ENCODE measurements at regions not wholly inside any gene's neighbourhood (a gene's known extent, or its start where the extent isn't known, plus 50 kb on each side); places are given as distances from the start of the nearest gene placed in this dataset.

GRCh38 chr17:34711646-34712045 lies 132.3 kb downstream of the TMEM132E start:
- DNase-seq (ENCODE audit: low spot score), result no peak

- DNase-seq (ENCODE audit: low spot score), result no peak
These were observed 130.8 kb downstream of the TMEM132E start for GRCh38 chr17:34710226-34710625.

GRCh38 chr17:34709158-34709754 lies 129.9 kb downstream of the TMEM132E start:
- DNase-seq (ENCODE audit: low spot score), result no peak

- DNase-seq (ENCODE audit: low spot score), result no peak
These were observed 126.6 kb downstream of the TMEM132E start for GRCh38 chr17:34706029-34706428.

GRCh38 chr17:34703533-34703932 lies 124.2 kb downstream of the TMEM132E start:
- no peak for DNase-seq (ENCODE audit: low spot score)

- no peak for DNase-seq (ENCODE audit: low spot score)
These were observed 119.8 kb downstream of the TMEM132E start for GRCh38 chr17:34699181-34699580.

- no peak for DNase-seq (ENCODE audit: low spot score)
These were observed 113.5 kb downstream of the TMEM132E start for GRCh38 chr17:34692920-34693319.

Data from CD4-positive, alpha-beta T cell treated with Interleukin-6 at 100 ng/mL for 8 hours (primary cell).